Neural progenitor cell (in vitro differentiated cells): ENCODE measurements at regions not wholly inside any gene's neighbourhood (a gene's known extent, or its start where the extent isn't known, plus 50 kb on each side); places are given as distances from the start of the nearest gene placed in this dataset.
A peak's percentile ranks its signal among the peaks of the same experiment; 100 is the strongest.

ENCODE experiments used
- DNase-seq: peaks from one replicate; pipeline ENCODE4 v3.0.0-alpha.2; 2016; ENCODE audit warnings: low spot score
- H2AFZ ChIP-seq: fragments of 200-600 bp; sonication (generic); replicated peaks from 2 replicates; pipeline ENCODE4 v1.6.1; 2016; ENCODE audit warnings: antibody characterized with exemption
- H3F3A ChIP-seq: fragments of 200-600 bp; sonication (generic); 2 replicates; pipeline ENCODE4 v1.6.1; 2016; ENCODE audit warnings: antibody characterized with exemption, low read depth
- H3K27ac ChIP-seq: fragments of 200-600 bp; sonication (generic); 2 replicates; pipeline ENCODE4 v1.5.1; 2016; ENCODE audit warnings: mild to moderate bottlenecking
- H3K27me3 ChIP-seq: fragments of 200-600 bp; sonication (generic); 2 replicates; pipeline ENCODE4 v1.6.1; 2016; ENCODE audit warnings: mild to moderate bottlenecking, moderate library complexity
- H3K36me3 ChIP-seq: fragments of 200-600 bp; sonication (generic); 2 replicates; pipeline ENCODE4 v1.5.1; 2016
- H3K4me1 ChIP-seq: fragments of 200-600 bp; sonication (generic); 2 replicates; pipeline ENCODE4 v1.6.1; 2016; ENCODE audit warnings: mixed run types
- H3K4me2 ChIP-seq: fragments of 200-600 bp; sonication (generic); 2 replicates; pipeline ENCODE4 v1.6.1; 2016
- H3K4me3 ChIP-seq: fragments of 200-600 bp; sonication (generic); 2 replicates; pipeline ENCODE4 v1.5.1; 2016
- H3K79me2 ChIP-seq: fragments of 200-600 bp; sonication (generic); 2 replicates; pipeline ENCODE4 v1.6.1; 2016; ENCODE audit warnings: low read depth
- H3K9ac ChIP-seq: fragments of 200-600 bp; sonication (generic); 2 replicates; pipeline ENCODE4 v1.6.1; 2016
- H3K9me3 ChIP-seq: fragments of 200-600 bp; sonication (generic); 2 replicates; pipeline ENCODE4 v1.5.1; 2016; ENCODE audit warnings: low read depth
- H4K20me1 ChIP-seq: fragments of 200-600 bp; sonication (generic); 2 replicates; pipeline ENCODE4 v1.6.1; 2016; ENCODE audit warnings: low read depth
- H3K27ac Mint-ChIP-seq: 3 replicates; pipeline ENCODE4 v1.8.0; 2021; ENCODE audit warnings: mixed read lengths
- H3K27me3 Mint-ChIP-seq: 2 replicates; pipeline ENCODE4 v1.8.0; 2022; ENCODE audit warnings: low read depth, mild to moderate bottlenecking, inconsistent platforms, moderate library complexity, mixed read lengths; ENCODE audit not compliant: insufficient read depth
- H3K36me3 Mint-ChIP-seq: 3 replicates; pipeline ENCODE4 v1.8.0; 2021; ENCODE audit warnings: mixed read lengths
- H3K4me1 Mint-ChIP-seq: 3 replicates; pipeline ENCODE4 v1.8.0; 2021; ENCODE audit warnings: mixed read lengths
- H3K4me3 Mint-ChIP-seq: 3 replicates; pipeline ENCODE4 v1.8.0; 2021; ENCODE audit warnings: mild to moderate bottlenecking, moderate library complexity, mixed read lengths
- H3K9me3 Mint-ChIP-seq: 3 replicates; pipeline ENCODE4 v1.8.0; 2020; ENCODE audit warnings: mixed read lengths
- EZH2 ChIP-seq: fragments of 200-600 bp; sonication (generic); IDR thresholded peaks from 2 replicates; pipeline ENCODE4 v1.6.1; 2017; ENCODE audit warnings: antibody characterized with exemption, mild to moderate bottlenecking, moderate library complexity
- EZH2phosphoT487 ChIP-seq: fragments of 200-600 bp; sonication (generic); IDR thresholded peaks from 2 replicates; pipeline ENCODE4 v1.6.1; 2017; ENCODE audit warnings: antibody characterized with exemption
- TF ChIP-seq, protein P1 (sequence below): fragments of 200-600 bp; sonication (generic); IDR thresholded peaks from 2 replicates; pipeline ENCODE4 v1.5.1; 2017; ENCODE audit warnings: antibody characterized with exemption, mild to moderate bottlenecking

DNA sequence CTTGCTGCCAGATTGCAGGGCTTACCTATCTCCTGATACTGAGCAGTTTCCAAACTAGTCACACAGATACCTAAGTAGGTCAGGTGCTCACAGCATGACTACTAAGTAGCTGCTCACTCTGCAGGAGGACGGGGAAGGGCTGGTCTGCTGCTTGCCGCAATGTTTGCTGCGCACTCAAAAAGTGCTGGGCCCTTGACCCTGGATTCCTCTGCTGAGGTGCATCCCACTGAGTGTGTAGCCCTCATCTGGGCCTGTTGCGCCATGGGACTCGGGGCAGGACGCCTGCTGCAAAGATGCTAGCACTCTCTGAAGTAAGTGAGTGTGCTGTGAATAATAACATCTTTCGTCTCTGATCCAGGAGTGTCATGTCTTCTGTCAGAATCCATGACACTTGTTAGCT lies 59.2 kb upstream of the MEDAG start:
- Mint-ChIP-seq H3K4me3 (no peak overlapping the region), H3K27ac (no peak overlapping the region), H3K9me3 (peaks cover 4% of the 10 kb centered on the region), H3K36me3 (peaks cover 4% of the 10 kb centered on the region), H3K27me3 (peaks cover 6% of the 10 kb centered on the region), H3K4me1 (no peaks in the 10 kb centered on the region)
- no peak for DNase-seq
- H3K36me3 ChIP-seq = no peaks in the 10 kb centered on the region
- no peaks in the 10 kb centered on the region for H3K9me3 ChIP-seq
- no peak overlapping the region for H3K27ac ChIP-seq
- no peaks in the 10 kb centered on the region for H3K27me3 ChIP-seq
- H3K4me3 ChIP-seq = no peak overlapping the region
- H2AFZ ChIP-seq = no peak overlapping the region
- no peaks in the 10 kb centered on the region for H4K20me1 ChIP-seq
- H3K4me1 ChIP-seq = no peaks in the 10 kb centered on the region
- H3K9ac ChIP-seq = no peak overlapping the region
- H3F3A ChIP-seq = peaks cover 23% of the 10 kb centered on the region
- H3K4me2 ChIP-seq = no peak overlapping the region
- H3K79me2 ChIP-seq = no peaks in the 10 kb centered on the region
- TF ChIP-seq EZH2 (no peak), EZH2phosphoT487 (no peak)
- TF ChIP-seq, protein P1, sequence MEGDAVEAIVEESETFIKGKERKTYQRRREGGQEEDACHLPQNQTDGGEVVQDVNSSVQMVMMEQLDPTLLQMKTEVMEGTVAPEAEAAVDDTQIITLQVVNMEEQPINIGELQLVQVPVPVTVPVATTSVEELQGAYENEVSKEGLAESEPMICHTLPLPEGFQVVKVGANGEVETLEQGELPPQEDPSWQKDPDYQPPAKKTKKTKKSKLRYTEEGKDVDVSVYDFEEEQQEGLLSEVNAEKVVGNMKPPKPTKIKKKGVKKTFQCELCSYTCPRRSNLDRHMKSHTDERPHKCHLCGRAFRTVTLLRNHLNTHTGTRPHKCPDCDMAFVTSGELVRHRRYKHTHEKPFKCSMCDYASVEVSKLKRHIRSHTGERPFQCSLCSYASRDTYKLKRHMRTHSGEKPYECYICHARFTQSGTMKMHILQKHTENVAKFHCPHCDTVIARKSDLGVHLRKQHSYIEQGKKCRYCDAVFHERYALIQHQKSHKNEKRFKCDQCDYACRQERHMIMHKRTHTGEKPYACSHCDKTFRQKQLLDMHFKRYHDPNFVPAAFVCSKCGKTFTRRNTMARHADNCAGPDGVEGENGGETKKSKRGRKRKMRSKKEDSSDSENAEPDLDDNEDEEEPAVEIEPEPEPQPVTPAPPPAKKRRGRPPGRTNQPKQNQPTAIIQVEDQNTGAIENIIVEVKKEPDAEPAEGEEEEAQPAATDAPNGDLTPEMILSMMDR = no peak

DNA sequence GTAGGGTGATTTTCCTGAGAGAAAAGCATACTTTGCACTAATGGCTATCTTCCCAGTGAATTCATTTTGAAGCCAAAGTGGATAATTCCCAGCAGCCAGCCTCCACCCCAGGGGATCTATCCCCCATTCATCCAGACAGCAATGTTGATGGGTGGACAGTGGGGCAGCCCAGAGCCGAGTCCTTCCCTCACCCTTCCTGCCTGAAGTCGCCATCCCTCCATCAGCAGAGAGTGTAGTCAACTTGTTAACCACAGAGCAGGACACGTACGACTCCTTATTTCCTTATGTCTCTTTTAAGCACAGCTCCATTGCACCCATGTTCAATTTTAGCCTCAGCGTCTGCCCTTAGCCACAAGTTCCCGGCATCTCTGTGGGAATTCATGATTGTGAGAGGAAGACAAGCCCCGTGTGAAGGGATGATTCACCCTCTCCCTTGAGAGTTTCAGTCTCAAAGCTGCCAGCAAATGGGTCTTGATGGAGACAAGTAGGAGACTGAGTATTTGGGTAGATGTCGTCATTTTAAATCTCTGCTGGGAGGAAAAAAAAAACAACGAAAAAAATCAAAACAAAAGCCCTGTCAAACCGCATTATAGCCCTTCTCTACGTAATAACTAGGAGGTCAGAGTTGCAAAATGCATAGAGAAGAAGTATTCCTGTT lies 58.3 kb upstream of the MEDAG start:
- no peak overlapping the region for H3K27ac ChIP-seq

DNA sequence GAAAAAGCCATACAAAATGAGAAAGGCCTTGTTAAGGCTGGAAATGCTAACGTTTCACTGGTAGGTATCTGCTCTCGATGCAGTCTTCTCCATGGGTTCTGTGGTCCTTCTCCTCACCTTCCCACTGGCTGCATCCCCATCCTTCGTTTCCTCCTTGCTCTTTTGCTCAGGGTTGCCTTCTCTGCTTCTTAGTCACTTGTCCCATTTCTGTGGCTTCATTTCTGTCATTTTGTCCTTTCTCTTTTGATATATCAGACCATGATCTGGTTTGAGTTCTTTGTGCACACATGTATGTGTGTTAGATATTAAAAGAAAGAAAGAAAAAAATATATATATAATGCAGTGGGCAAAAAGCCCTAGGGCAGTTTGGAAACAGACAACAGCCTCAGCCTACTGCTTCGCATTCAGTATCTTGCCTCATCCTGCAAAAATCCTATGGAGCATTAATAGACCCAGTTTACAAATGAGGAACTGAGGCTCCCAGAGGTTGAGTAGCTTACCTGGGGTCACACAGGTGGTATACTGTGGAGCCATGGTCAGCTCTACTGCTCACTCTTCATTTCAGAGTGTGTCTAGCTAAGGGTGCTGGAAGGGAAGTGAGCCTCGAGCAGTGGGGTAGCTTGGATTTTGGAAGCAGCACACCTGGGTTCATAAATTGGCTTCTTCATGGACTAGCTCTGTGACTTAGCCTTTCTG lies 57.6 kb upstream of the MEDAG start:
- Mint-ChIP-seq H3K27ac (peak overlapping the region; percentile 11), H3K36me3 (peaks cover 4% of the 10 kb centered on the region), H3K4me1 (no peaks in the 10 kb centered on the region), H3K9me3 (peaks cover 7% of the 10 kb centered on the region), H3K27me3 (peaks cover 10% of the 10 kb centered on the region), H3K4me3 (no peak overlapping the region)
- Histone ChIP-seq H3K27me3 (no peaks in the 10 kb centered on the region), H3K27ac (no peak overlapping the region), H4K20me1 (no peaks in the 10 kb centered on the region), H2AFZ (no peak overlapping the region), H3K4me3 (no peak overlapping the region), H3K4me1 (no peaks in the 10 kb centered on the region), H3K79me2 (no peaks in the 10 kb centered on the region), H3K9ac (no peak overlapping the region), H3K4me2 (no peak overlapping the region), H3K9me3 (no peaks in the 10 kb centered on the region), H3F3A (peaks cover 12% of the 10 kb centered on the region), H3K36me3 (no peaks in the 10 kb centered on the region)
- no peak for DNase-seq
- TF ChIP-seq EZH2phosphoT487 (no peak), EZH2 (no peak)
- TF ChIP-seq, protein P1 = no peak

More for the DNA sequence above, 58.3 kb upstream of the MEDAG start:
- Histone ChIP-seq H3K36me3 (no peaks in the 10 kb centered on the region), H3K9ac (no peak overlapping the region), H3K27me3 (no peaks in the 10 kb centered on the region), H4K20me1 (no peaks in the 10 kb centered on the region), H3K9me3 (no peaks in the 10 kb centered on the region), H3K79me2 (no peaks in the 10 kb centered on the region), H3K4me1 (no peaks in the 10 kb centered on the region), H2AFZ (no peak overlapping the region), H3K4me2 (no peak overlapping the region), H3F3A (peaks cover 19% of the 10 kb centered on the region), H3K4me3 (no peak overlapping the region)
- TF ChIP-seq EZH2 = no peak
- TF ChIP-seq, protein P1 = no peak
- no peak for TF ChIP-seq EZH2phosphoT487
- Mint-ChIP-seq H3K27me3 (peaks cover 6% of the 10 kb centered on the region), H3K4me3 (no peak overlapping the region), H3K36me3 (peaks cover 4% of the 10 kb centered on the region), H3K27ac (peak overlapping the region; percentile 19), H3K9me3 (peaks cover 7% of the 10 kb centered on the region), H3K4me1 (no peaks in the 10 kb centered on the region)
- no peak for DNase-seq
